ENCODE measurements at regions not wholly inside any gene's neighbourhood (a gene's known extent, or its start where the extent isn't known, plus 50 kb on each side); places are given as distances from the start of the nearest gene placed in this dataset.

- H3K4me3 ChIP-seq (ENCODE audit: insufficient read depth, low read length, poor library complexity, severe bottlenecking) = no peak overlapping the region
- H3K9ac ChIP-seq (ENCODE audit: low read length) = no peak overlapping the region
- no peaks in the 10 kb centered on the region for H3K27me3 ChIP-seq (ENCODE audit: low read length)
- no peaks in the 10 kb centered on the region for H3K9me2 ChIP-seq (replicated peaks; ENCODE audit: insufficient read depth, low read length)
- no peak overlapping the region for H3K4me2 ChIP-seq (ENCODE audit: low read depth, low read length, poor library complexity, severe bottlenecking)
- H3K9me3 ChIP-seq (ENCODE audit: insufficient read depth, low read length) = no peaks in the 10 kb centered on the region
- no peak overlapping the region for H3K27ac ChIP-seq (ENCODE audit: low read depth, low read length)
- no peaks in the 10 kb centered on the region for H3K79me2 ChIP-seq (ENCODE audit: insufficient read depth, low read length)
- no peaks in the 10 kb centered on the region for H3K36me3 ChIP-seq (ENCODE audit: low read length)
- H4K20me1 ChIP-seq (ENCODE audit: low read depth, low read length) = no peaks in the 10 kb centered on the region
- TF ChIP-seq EZH2phosphoT487 (conservative IDR thresholded peaks at IDR 0.05; ENCODE audit: low read length) = no peak
- no peak for TF ChIP-seq CTCF (IDR thresholded peaks at IDR 0.05; ENCODE audit: insufficient read depth, low read length, poor library complexity, severe bottlenecking)
- H3F3A ChIP-seq (ENCODE audit: insufficient read depth) = no peaks in the 10 kb centered on the region
- H2AFZ ChIP-seq (ENCODE audit: low read depth, low read length, severe bottlenecking) = no peak overlapping the region
Measured at GRCh38 chr3:869269-869668, 223.6 kb upstream of the CNTN6 start.

- Histone ChIP-seq H3K9me3 (ENCODE audit: insufficient read depth, low read length) (no peaks in the 10 kb centered on the region), H3K27ac (ENCODE audit: low read depth, low read length) (no peak overlapping the region), H3F3A (ENCODE audit: insufficient read depth) (no peaks in the 10 kb centered on the region), H3K79me2 (ENCODE audit: insufficient read depth, low read length) (no peaks in the 10 kb centered on the region), H3K4me2 (ENCODE audit: low read depth, low read length, poor library complexity, severe bottlenecking) (no peak overlapping the region), H3K9ac (ENCODE audit: low read length) (no peak overlapping the region), H4K20me1 (ENCODE audit: low read depth, low read length) (no peaks in the 10 kb centered on the region), H3K36me3 (ENCODE audit: low read length) (no peaks in the 10 kb centered on the region), H3K27me3 (ENCODE audit: low read length) (no peaks in the 10 kb centered on the region), H2AFZ (ENCODE audit: low read depth, low read length, severe bottlenecking) (no peak overlapping the region), H3K9me2 (replicated peaks; ENCODE audit: insufficient read depth, low read length) (no peaks in the 10 kb centered on the region), H3K4me3 (ENCODE audit: insufficient read depth, low read length, poor library complexity, severe bottlenecking) (no peak overlapping the region)
- TF ChIP-seq CTCF (IDR thresholded peaks at IDR 0.05; ENCODE audit: insufficient read depth, low read length, poor library complexity, severe bottlenecking) (no peak), EZH2phosphoT487 (conservative IDR thresholded peaks at IDR 0.05; ENCODE audit: low read length) (no peak)
Measured at GRCh38 chr3:869734-870133, 223.1 kb upstream of the CNTN6 start.

- Histone ChIP-seq H3K9me3 (ENCODE audit: insufficient read depth, low read length) (no peaks in the 10 kb centered on the region), H3K9ac (ENCODE audit: low read length) (no peak overlapping the region), H3K36me3 (ENCODE audit: low read length) (no peaks in the 10 kb centered on the region), H3K79me2 (ENCODE audit: insufficient read depth, low read length) (no peaks in the 10 kb centered on the region), H4K20me1 (ENCODE audit: low read depth, low read length) (no peaks in the 10 kb centered on the region), H3K9me2 (replicated peaks; ENCODE audit: insufficient read depth, low read length) (no peaks in the 10 kb centered on the region), H2AFZ (ENCODE audit: low read depth, low read length, severe bottlenecking) (no peak overlapping the region), H3K27me3 (ENCODE audit: low read length) (no peaks in the 10 kb centered on the region), H3K4me2 (ENCODE audit: low read depth, low read length, poor library complexity, severe bottlenecking) (no peak overlapping the region), H3F3A (ENCODE audit: insufficient read depth) (no peaks in the 10 kb centered on the region), H3K27ac (ENCODE audit: low read depth, low read length) (no peak overlapping the region), H3K4me3 (ENCODE audit: insufficient read depth, low read length, poor library complexity, severe bottlenecking) (no peak overlapping the region)
- TF ChIP-seq EZH2phosphoT487 (conservative IDR thresholded peaks at IDR 0.05; ENCODE audit: low read length) = no peak
- TF ChIP-seq CTCF (IDR thresholded peaks at IDR 0.05; ENCODE audit: insufficient read depth, low read length, poor library complexity, severe bottlenecking) = no peak
Measured at GRCh38 chr3:871651-872050, 221.2 kb upstream of the CNTN6 start.

- Histone ChIP-seq H3K9ac (ENCODE audit: low read length) (no peak overlapping the region), H3K4me2 (ENCODE audit: low read depth, low read length, poor library complexity, severe bottlenecking) (no peak overlapping the region), H3K4me3 (ENCODE audit: insufficient read depth, low read length, poor library complexity, severe bottlenecking) (no peak overlapping the region), H3K79me2 (ENCODE audit: insufficient read depth, low read length) (no peaks in the 10 kb centered on the region), H3K27ac (ENCODE audit: low read depth, low read length) (no peak overlapping the region), H2AFZ (ENCODE audit: low read depth, low read length, severe bottlenecking) (no peak overlapping the region), H3K9me2 (replicated peaks; ENCODE audit: insufficient read depth, low read length) (no peaks in the 10 kb centered on the region), H3K36me3 (ENCODE audit: low read length) (no peaks in the 10 kb centered on the region), H3K9me3 (ENCODE audit: insufficient read depth, low read length) (no peaks in the 10 kb centered on the region), H4K20me1 (ENCODE audit: low read depth, low read length) (no peaks in the 10 kb centered on the region), H3F3A (ENCODE audit: insufficient read depth) (no peaks in the 10 kb centered on the region), H3K27me3 (ENCODE audit: low read length) (no peaks in the 10 kb centered on the region)
- no peak for TF ChIP-seq EZH2phosphoT487 (conservative IDR thresholded peaks at IDR 0.05; ENCODE audit: low read length)
- no peak for TF ChIP-seq CTCF (IDR thresholded peaks at IDR 0.05; ENCODE audit: insufficient read depth, low read length, poor library complexity, severe bottlenecking)
Measured at GRCh38 chr3:877001-877400, 215.8 kb upstream of the CNTN6 start.
